SIG-M5 treated with dmso at 0.1 percent for 504 hours (cell line): ENCODE measurements at regions not wholly inside any gene's neighbourhood (a gene's known extent, or its start where the extent isn't known, plus 50 kb on each side); places are given as distances from the start of the nearest gene placed in this dataset.
"Not testable (repeated sequence)": the region's sequence is repeated elsewhere in the genome, so short reads cannot be mapped to it uniquely, and the experiment has no call there.

Source experiments
- DNase-seq: peaks from one replicate; lab custom pipeline; 2025; ENCODE audit not compliant: unreplicated experiment; lab: John Stamatoyannopoulos, UW

DNA sequence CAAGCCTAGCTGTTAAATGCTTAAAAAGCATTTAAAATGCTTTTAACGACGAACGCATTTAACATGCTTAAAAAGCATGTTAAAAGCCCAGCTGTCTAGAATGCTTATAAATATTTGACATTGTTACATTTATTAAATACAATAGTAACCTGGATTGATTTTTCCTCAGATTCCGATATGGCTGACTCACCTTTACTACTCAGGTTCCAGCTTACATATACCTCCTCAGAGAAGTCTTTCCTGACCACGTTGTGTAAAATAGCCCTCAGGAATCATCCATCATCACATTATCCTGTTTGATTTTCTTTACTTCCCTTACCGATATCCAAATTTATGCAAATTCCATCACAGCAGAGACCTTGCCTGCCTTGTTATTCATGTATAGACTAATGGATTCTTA, 51.4 kb downstream of the SLC41A2 start:
- no peak for DNase-seq

GRCh38 chr12:104905446-104905845, 52.6 kb downstream of the SLC41A2 start:
- not testable (repeated sequence) for DNase-seq

DNA sequence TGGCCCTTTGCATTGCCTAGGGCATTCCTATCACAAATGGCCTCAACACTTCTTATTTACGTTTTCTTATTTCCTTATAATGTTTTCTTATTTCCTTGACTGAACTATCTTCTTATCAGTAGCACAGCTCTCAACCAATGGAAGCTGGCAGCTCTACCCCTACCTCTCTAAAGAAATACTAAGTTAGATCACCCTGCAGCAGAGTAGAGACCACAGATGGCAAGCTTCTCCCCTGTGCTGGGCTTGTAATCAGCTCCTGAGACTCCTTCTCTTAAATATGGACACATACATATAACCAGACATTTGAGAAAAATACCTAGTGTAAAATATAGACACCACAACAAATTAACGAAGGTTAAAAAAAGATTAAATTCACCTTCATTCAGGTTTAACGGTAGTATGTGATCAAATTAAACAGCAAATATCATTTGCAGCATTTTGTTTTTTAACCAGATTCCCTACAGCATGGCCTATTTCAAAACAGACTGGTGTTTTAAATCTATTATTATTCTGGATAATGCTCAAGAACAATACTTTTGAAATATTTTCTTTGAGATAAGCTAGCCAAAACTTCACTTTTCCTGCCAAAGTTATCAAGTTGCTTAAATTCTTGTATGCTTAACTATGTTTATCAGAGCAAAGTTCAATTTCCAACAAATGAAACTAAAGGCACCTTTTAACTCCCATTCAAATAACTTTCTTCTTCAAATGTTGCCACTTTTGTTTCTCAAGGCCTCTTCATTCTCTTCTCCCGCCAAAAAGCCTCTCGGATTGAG, 54.3 kb downstream of the SLC41A2 start:
- no peak for DNase-seq

- DNase-seq: no peak
These were observed 56.0 kb downstream of the SLC41A2 start for GRCh38 chr12:104902125-104902524.

- no peak for DNase-seq
These were observed 61.4 kb downstream of the SLC41A2 start for GRCh38 chr12:104896710-104897109.

DNA sequence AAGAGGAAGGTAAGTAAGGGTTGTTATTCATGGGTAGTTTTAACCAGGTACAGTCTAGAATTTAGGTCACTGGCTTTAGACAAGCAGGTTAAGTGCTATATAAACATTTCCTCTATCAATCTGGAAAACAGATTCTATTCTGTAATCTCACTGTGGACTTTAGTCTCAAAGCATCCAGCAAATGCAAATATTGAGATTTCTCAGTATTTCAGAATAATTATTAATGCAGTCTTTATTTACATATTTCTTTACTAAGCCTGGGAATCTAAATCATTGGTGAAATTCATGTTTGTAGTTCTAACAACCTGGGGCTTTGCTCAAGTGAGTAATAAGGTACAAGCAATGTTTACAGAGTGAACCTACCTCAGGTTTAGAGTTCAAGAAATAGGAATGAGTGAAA, 61.9 kb downstream of the SLC41A2 start:
- DNase-seq: no peak

DNA sequence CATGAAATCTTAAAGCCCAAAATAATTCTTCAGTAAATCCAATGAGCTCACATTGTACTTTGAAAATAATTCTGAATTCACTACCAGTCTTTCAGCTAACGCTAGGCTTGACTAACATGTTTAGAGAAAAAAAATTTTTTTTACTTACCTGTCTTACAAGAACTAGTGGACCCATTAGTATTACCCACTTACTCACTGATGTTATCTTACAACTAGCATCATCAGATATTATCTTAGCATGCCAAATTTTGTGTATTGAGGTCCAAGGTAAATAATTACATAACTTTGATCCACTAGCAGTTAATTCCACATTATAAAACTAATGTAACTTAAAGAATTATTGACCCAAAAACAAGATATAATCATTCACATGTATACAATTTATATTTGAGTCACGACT, 62.7 kb downstream of the SLC41A2 start:
- no peak for DNase-seq

GRCh38 chr12:104890476-104891096, 67.5 kb downstream of the SLC41A2 start:
- no peak for DNase-seq

GRCh38 chr12:104889735-104890134, 68.4 kb downstream of the SLC41A2 start:
- no peak for DNase-seq

- DNase-seq: no peak
These were observed 69.2 kb downstream of the SLC41A2 start for GRCh38 chr12:104888892-104889291.

DNA sequence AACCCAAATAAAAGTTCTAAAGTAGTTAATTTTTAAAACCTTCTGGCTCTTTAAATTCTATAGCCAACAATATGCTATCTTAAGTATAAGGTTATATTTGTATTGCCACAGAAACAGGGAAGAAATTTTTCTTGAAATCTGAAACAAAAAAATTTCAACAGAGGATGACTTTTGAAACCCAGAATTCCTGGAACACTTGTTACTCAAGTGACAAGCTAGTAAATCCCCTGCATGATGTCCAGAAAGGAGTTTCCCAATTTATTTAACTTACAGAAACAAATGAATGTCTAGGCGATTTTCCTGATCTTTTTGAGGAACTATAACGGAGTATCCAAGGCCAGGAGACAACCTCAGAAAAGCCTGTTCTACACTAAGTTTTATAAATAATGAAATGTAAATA, 69.6 kb downstream of the SLC41A2 start:
- DNase-seq: no peak

DNA sequence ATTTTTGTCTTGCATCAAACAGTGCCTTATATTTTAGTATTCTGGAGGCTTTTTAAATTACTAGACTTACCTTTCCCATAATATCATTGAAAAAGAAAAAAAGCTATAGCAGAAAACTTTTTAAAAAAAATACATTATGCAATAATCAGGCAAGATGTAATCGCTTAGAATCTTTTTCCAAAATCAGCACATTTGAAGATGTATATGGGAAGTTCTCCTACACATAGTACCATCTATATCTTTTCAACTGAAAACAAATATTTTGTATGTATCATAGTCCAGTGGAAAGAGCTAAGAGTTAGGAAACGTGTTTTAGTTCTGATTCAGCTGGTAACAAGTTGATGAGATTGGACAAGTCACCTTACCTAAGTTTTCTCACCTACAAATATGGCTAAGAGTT, 70.6 kb downstream of the SLC41A2 start:
- DNase-seq: no peak

- DNase-seq: no peak
These were observed 71.4 kb downstream of the SLC41A2 start for GRCh38 chr12:104886418-104887401.

GRCh38 chr12:104878858-104879257, 79.2 kb downstream of the SLC41A2 start:
- not testable (repeated sequence) for DNase-seq

GRCh38 chr12:104877103-104877705, 80.9 kb downstream of the SLC41A2 start:
- peak; percentile 33 for DNase-seq

- DNase-seq: no peak
These were observed 84.7 kb downstream of the SLC41A2 start for GRCh38 chr12:104873374-104873773.

GRCh38 chr12:104870797-104871196, 87.3 kb downstream of the SLC41A2 start:
- DNase-seq: no peak

- DNase-seq: no peak
These were observed 91.8 kb downstream of the SLC41A2 start for GRCh38 chr12:104866291-104866690.

- DNase-seq: peak; percentile 45
These were observed 93.0 kb downstream of the SLC41A2 start for GRCh38 chr12:104865080-104865479.

DNA sequence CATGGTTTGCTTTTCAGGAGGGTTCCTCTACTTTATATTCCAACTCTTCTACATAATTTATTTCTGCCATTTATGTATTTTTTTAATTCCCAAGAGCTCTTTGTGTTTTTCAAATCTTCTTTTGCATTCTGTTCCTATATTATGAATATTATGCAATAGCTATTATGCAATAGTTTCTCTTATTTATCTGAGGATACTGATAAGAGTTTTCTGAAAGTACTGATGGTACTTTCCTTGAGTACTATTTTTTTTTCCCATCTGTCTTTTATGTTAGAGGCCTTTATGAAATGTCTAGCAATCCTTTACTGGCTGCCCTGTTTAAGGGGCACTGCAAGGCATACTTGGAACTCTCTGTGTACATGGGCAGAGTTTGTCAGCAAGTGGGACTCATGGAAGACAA, 93.4 kb downstream of the SLC41A2 start:
- peak; percentile 23 for DNase-seq

- DNase-seq: no peak
These were observed 94.7 kb downstream of the SLC41A2 start for GRCh38 chr12:104863296-104863948.
